ENCODE measurements at regions not wholly inside any gene's neighbourhood (a gene's known extent, or its start where the extent isn't known, plus 50 kb on each side); places are given as distances from the start of the nearest gene placed in this dataset.

DNA sequence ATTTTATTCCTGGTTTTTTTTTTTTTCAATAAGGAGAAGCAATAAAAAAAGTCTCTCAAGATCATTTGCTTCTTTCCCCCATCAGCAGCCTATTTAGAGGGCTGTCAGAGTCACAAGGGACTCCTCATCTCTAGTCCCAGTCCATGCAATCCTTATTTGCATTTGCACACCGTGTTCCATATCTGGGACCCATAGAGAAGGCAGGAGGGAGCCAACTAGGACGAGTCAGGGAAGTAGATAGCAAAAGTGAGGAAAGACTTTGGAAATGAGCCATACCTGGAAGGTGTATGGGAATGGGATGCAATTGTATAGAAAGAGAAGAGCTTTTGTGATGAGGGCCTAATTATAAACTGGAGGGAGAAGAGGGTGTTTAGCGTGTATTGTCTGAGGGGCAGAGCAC is 160.0 kb downstream of the PIK3R1 start:
- WGBS, 3 donors = 71 to 82% (median 80%) methylated on average over 3 of the region's 3 CpGs
- DNase-seq = no peak
- H3K9me3 ChIP-seq = no peaks in the 10 kb centered on the region
- no peak overlapping the region for H3K4me3 ChIP-seq
- H3K27me3 ChIP-seq = no peaks in the 10 kb centered on the region
- H3K27ac ChIP-seq = no peak overlapping the region
- no peaks in the 10 kb centered on the region for H3K4me1 ChIP-seq (ENCODE audit: insufficient read depth)
- no peak for TF ChIP-seq POLR2A (IDR thresholded peaks at IDR 0.05)
- no peaks in the 10 kb centered on the region for H3K36me3 ChIP-seq
- intact Hi-C loops (cut with DNase I) = no loop called here

- no peak overlapping the region for H3K4me3 ChIP-seq
- TF ChIP-seq, protein P1, sequence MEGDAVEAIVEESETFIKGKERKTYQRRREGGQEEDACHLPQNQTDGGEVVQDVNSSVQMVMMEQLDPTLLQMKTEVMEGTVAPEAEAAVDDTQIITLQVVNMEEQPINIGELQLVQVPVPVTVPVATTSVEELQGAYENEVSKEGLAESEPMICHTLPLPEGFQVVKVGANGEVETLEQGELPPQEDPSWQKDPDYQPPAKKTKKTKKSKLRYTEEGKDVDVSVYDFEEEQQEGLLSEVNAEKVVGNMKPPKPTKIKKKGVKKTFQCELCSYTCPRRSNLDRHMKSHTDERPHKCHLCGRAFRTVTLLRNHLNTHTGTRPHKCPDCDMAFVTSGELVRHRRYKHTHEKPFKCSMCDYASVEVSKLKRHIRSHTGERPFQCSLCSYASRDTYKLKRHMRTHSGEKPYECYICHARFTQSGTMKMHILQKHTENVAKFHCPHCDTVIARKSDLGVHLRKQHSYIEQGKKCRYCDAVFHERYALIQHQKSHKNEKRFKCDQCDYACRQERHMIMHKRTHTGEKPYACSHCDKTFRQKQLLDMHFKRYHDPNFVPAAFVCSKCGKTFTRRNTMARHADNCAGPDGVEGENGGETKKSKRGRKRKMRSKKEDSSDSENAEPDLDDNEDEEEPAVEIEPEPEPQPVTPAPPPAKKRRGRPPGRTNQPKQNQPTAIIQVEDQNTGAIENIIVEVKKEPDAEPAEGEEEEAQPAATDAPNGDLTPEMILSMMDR (IDR thresholded peaks at IDR 0.05) = no peak
- TF ChIP-seq EP300 (IDR thresholded peaks at IDR 0.05) = no peak
- TF ChIP-seq POLR2A (IDR thresholded peaks at IDR 0.05) = no peak
- no peak overlapping the region for H3K27ac ChIP-seq
- DNase-seq = no peak
- H3K4me1 ChIP-seq (ENCODE audit: insufficient read depth) = no peaks in the 10 kb centered on the region
- H3K36me3 ChIP-seq = no peaks in the 10 kb centered on the region
- intact Hi-C loops (cut with DNase I) = no loop called here
- no peaks in the 10 kb centered on the region for H3K27me3 ChIP-seq
- H3K9me3 ChIP-seq = no peaks in the 10 kb centered on the region
- WGBS, 3 donors = 30 to 40% (median 35%) methylated on average over 6 of the region's 6 CpGs
These were observed 161.4 kb downstream of the PIK3R1 start for GRCh38 chr5:68376935-68377334.

DNA sequence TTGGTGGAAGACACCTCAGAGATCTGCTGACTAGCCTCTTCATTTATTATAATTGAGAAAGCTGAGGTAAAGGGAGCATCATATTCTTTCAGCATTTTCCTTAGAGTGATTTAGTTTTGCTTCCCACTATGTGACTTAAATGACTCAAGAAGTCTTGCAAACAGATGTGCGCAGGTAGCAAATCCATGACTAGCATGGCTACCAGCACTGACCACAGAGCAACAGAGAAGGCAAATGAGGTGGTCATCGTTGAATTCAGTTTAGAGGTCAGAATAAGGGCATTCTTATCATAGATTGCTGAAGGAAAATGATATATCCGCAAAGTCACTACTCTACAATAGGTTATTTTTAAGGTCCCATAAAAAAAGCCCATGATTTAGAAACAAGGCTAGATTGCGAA is 162.2 kb downstream of the PIK3R1 start:
- no peaks in the 10 kb centered on the region for H3K36me3 ChIP-seq
- H3K4me3 ChIP-seq = no peak overlapping the region
- no peaks in the 10 kb centered on the region for H3K4me1 ChIP-seq (ENCODE audit: insufficient read depth)
- H3K27me3 ChIP-seq = no peaks in the 10 kb centered on the region
- no peak for DNase-seq
- TF ChIP-seq EP300 (IDR thresholded peaks at IDR 0.05) = no peak
- no peaks in the 10 kb centered on the region for H3K9me3 ChIP-seq
- 89 to 93% (median 93%) methylated on average over 4 of the region's 4 CpGs for WGBS, 3 donors
- intact Hi-C loops (cut with DNase I) = no loop called here
- no peak overlapping the region for H3K27ac ChIP-seq

- Histone ChIP-seq H3K36me3 (no peaks in the 10 kb centered on the region), H3K27ac (no peak overlapping the region), H3K4me1 (ENCODE audit: insufficient read depth) (no peaks in the 10 kb centered on the region), H3K27me3 (no peaks in the 10 kb centered on the region), H3K4me3 (no peak overlapping the region), H3K9me3 (no peaks in the 10 kb centered on the region)
- no peak for TF ChIP-seq POLR2A (IDR thresholded peaks at IDR 0.05)
- TF ChIP-seq EP300 (IDR thresholded peaks at IDR 0.05) = no peak
- TF ChIP-seq, protein P1 (IDR thresholded peaks at IDR 0.05) = no peak
- 85 to 88% (median 87%) methylated on average over 3 of the region's 3 CpGs for WGBS, 3 donors
- intact Hi-C loops (cut with DNase I) = no loop called here
- no peak for DNase-seq
These were observed 162.8 kb downstream of the PIK3R1 start for GRCh38 chr5:68378204-68378820.

DNA sequence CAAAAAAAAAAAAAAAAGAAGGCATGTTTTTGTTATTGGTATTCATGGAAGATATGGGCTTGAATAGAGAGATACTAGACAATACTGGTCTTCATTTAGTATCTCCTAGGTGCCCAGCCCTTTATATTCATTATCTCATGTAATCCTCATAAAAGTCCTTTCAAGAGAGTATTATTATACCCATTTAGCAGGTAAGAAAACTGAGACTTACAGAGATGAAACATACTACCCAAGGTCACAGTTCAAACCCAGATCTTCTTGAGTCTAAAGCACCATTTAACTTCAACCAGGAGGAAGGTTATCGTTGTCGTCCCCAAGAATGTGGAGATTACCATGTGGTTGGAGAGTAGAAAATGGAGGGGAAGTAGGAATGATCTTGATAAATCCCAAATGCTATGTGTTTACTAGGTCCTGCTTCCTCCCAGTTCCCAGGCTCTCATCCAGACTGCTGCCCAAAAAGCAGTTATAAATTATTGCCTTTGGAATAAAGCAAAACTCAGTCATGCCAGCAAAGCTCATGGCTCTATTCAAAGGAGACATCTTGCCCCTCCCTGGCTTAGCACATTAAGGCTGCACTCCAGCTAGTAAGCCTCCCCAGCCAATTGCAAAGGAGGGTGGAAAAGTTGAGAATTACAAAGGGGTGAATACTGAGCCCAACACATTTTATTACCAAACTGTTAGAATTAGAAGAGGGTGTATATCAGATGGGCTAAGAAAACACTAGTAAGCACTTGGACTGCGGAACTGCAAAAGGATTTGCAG is 163.9 kb downstream of the PIK3R1 start:
- TF ChIP-seq POLR2A (IDR thresholded peaks at IDR 0.05) (no peak), EP300 (IDR thresholded peaks at IDR 0.05) (no peak)
- TF ChIP-seq, protein P1 (IDR thresholded peaks at IDR 0.05) = no peak
- intact Hi-C loops (cut with DNase I) = no loop called here
- no peaks in the 10 kb centered on the region for H3K27me3 ChIP-seq
- no peaks in the 10 kb centered on the region for H3K36me3 ChIP-seq
- 42 to 58% (median 55%) methylated on average over 3 of the region's 3 CpGs for WGBS, 3 donors
- no peak overlapping the region for H3K27ac ChIP-seq
- no peak overlapping the region for H3K4me3 ChIP-seq
- no peaks in the 10 kb centered on the region for H3K9me3 ChIP-seq
- DNase-seq = peak in 1 of 5 donors; percentile 13
- no peaks in the 10 kb centered on the region for H3K4me1 ChIP-seq (ENCODE audit: insufficient read depth)

All from ovary (tissue), 7 donors.